ENCODE measurements at regions not wholly inside any gene's neighbourhood (a gene's known extent, or its start where the extent isn't known, plus 50 kb on each side); places are given as distances from the start of the nearest gene placed in this dataset.

DNA sequence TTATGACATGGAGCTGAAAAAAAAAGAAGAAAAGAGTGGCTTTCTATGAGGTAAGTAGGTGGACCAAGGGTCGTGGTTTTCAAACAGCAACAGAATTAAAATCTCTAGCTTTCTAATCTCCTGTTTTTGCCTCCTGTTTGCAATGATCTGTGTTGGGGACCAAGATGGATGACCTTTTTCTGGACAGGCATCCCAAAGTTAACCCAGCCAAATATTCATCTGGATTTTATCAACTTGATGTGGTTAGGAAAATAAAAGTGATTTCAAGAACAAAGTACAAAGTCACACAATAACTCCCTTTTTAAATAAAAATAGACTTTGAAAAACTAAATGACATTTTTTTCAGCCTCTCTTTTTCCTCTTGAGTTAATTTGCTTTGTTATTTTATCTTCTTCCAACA lies 282.1 kb upstream of the PRDM1 start:
- ATAC-seq (no peak), DNase-seq (no peak)
- intact Hi-C loops (cut with DNase I, micrococcal nuclease): loop anchor here in 1 of 2 donors (10.0 kb wide), 1 partner anchor 191 kb away; no protein-coding TSS in a partner anchor
- no peak for TF ChIP-seq CTCF (IDR thresholded peaks at IDR 0.05)
- H3K4me3 ChIP-seq: no peak overlapping the region
- H3K36me3 ChIP-seq (ENCODE audit: low read depth): no peaks in the 10 kb centered on the region
- H3K9me3 ChIP-seq: no peaks in the 10 kb centered on the region
- H3K4me1 ChIP-seq (ENCODE audit: low read depth): no peaks in the 10 kb centered on the region

DNA sequence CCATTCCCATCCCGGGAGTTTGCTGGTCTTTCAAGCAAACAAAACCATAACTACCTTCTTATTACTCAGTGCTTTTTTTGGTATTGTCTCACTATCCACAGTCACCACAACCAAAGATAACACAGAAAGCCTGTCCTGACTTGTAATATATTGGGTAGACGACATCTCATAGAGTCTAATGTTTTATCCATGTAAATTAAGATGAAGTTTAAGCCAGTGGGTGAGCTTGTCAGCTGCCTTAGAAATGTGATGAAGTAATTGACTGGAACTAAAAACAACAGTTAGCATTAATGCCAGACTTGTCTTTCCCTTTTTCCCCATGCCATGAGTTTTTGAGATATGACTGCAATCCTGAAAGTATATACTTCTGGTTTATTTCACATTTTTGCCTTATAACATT lies 282.7 kb upstream of the PRDM1 start:
- no peak for TF ChIP-seq CTCF (IDR thresholded peaks at IDR 0.05)
- Histone ChIP-seq H3K9me3 (no peaks in the 10 kb centered on the region), H3K4me3 (no peak overlapping the region), H3K36me3 (ENCODE audit: low read depth) (no peaks in the 10 kb centered on the region), H3K4me1 (ENCODE audit: low read depth) (no peaks in the 10 kb centered on the region)
- intact Hi-C loops (cut with DNase I, micrococcal nuclease): loop anchor here in 1 of 2 donors (10.0 kb wide), 1 partner anchor 191 kb away; no protein-coding TSS in a partner anchor
- ATAC-seq: no peak
- no peak for DNase-seq

DNA sequence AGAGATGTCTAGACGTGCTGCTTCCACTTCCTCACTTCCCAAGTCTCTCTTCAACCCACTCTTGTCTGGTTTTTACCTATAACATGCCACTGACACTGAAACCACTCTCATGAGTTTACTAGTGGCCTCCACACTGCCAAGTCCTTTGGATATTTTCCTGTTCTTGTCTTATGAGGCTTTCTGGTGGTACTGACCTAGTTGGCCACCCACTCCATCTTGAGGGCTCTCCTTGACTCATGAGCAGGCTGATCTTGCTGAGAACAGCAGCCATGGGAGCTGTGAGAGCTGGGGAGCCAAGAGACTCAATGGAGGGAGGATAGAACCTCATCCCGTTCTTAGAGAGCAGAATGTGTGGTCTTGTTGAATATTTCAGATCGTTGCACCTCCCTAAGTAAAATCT lies 283.4 kb upstream of the PRDM1 start:
- H3K36me3 ChIP-seq (ENCODE audit: low read depth): no peaks in the 10 kb centered on the region
- no peaks in the 10 kb centered on the region for H3K4me1 ChIP-seq (ENCODE audit: low read depth)
- intact Hi-C loops (cut with DNase I, micrococcal nuclease): loop anchor here in 1 of 2 donors (10.0 kb wide), 1 partner anchor 192 kb away; no protein-coding TSS in a partner anchor
- TF ChIP-seq CTCF (IDR thresholded peaks at IDR 0.05): no peak
- ATAC-seq (no peak), DNase-seq (no peak)
- no peaks in the 10 kb centered on the region for H3K9me3 ChIP-seq
- H3K4me3 ChIP-seq: no peak overlapping the region

DNA sequence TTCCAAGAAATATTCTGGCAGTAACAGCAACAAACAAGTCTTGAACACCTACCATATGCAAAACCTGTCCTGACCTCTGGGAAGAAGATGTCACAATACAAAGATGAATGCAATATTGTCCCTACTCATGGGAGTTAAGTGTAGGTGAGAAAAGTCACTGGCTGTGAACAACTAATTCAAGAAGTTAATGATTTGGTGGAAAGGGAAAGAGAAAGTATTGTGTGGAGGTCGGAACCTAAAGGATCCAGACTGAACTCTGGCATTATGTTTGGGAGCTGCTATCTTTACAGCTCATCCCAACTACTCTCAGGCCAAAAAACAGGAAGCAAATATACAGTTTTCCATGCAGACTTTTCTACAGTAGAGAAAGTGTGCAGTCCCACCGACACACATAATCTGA lies 285.3 kb upstream of the PRDM1 start:
- Histone ChIP-seq H3K9me3 (no peaks in the 10 kb centered on the region), H3K4me1 (ENCODE audit: low read depth) (peaks cover 9% of the 10 kb centered on the region), H3K36me3 (ENCODE audit: low read depth) (no peaks in the 10 kb centered on the region), H3K4me3 (no peak overlapping the region)
- intact Hi-C loops (cut with DNase I, micrococcal nuclease): loop anchor here in 1 of 2 donors (10.0 kb wide), 1 partner anchor 194 kb away; no protein-coding TSS in a partner anchor
- no peak for TF ChIP-seq CTCF (IDR thresholded peaks at IDR 0.05)
- DNase-seq (no peak), ATAC-seq (no peak)

- ATAC-seq (no peak), DNase-seq (no peak)
- Histone ChIP-seq H3K4me3 (no peak overlapping the region), H3K9me3 (no peaks in the 10 kb centered on the region), H3K36me3 (ENCODE audit: low read depth) (no peaks in the 10 kb centered on the region), H3K4me1 (ENCODE audit: low read depth) (peaks cover 9% of the 10 kb centered on the region)
- no peak for TF ChIP-seq CTCF (IDR thresholded peaks at IDR 0.05)
- intact Hi-C loops (cut with DNase I, micrococcal nuclease): loop anchor here in 1 of 2 donors (10.0 kb wide), 1 partner anchor 194 kb away; no protein-coding TSS in a partner anchor
Observed at GRCh38 chr6:105800398-105800797, 285.7 kb upstream of the PRDM1 start.

- intact Hi-C loops (cut with DNase I, micrococcal nuclease): no loop called here
- Histone ChIP-seq H3K36me3 (ENCODE audit: low read depth) (no peaks in the 10 kb centered on the region), H3K4me1 (ENCODE audit: low read depth) (peaks cover 12% of the 10 kb centered on the region), H3K4me3 (no peak overlapping the region), H3K9me3 (no peaks in the 10 kb centered on the region)
- ATAC-seq (no peak), DNase-seq (no peak)
- TF ChIP-seq CTCF (IDR thresholded peaks at IDR 0.05): no peak
Observed at GRCh38 chr6:105799056-105799455, 287.1 kb upstream of the PRDM1 start.

All from mucosa of descending colon (tissue), 3 donors.